ENCODE measurements at regions not wholly inside any gene's neighbourhood (a gene's known extent, or its start where the extent isn't known, plus 50 kb on each side); places are given as distances from the start of the nearest gene placed in this dataset.

GRCh38 chr5:4230786-4231641 is 635.4 kb downstream of the IRX1 start:
- POLR2A ChIA-PET = no interaction called here
- no peak for ATAC-seq
- Mint-ChIP-seq H3K4me3 (no peak overlapping the region), H3K27me3 (no peaks in the 10 kb centered on the region), H3K27ac (no peak overlapping the region), H3K36me3 (ENCODE audit: low read depth) (no peaks in the 10 kb centered on the region), H3K9me3 (ENCODE audit: low read depth) (peaks cover 17% of the 10 kb centered on the region), H3K4me1 (no peaks in the 10 kb centered on the region)
- no peak for DNase-seq
- CTCF ChIA-PET = no interaction called here
- intact Hi-C loops (cut with DNase I, micrococcal nuclease) = no loop called here

- intact Hi-C loops (cut with DNase I, micrococcal nuclease) = no loop called here
- Mint-ChIP-seq H3K4me1 (no peaks in the 10 kb centered on the region), H3K27me3 (no peaks in the 10 kb centered on the region), H3K36me3 (ENCODE audit: low read depth) (no peaks in the 10 kb centered on the region), H3K9me3 (ENCODE audit: low read depth) (peaks cover 17% of the 10 kb centered on the region), H3K4me3 (no peak overlapping the region), H3K27ac (no peak overlapping the region)
- ATAC-seq (no peak), DNase-seq (no peak)
- CTCF ChIA-PET = no interaction called here
- POLR2A ChIA-PET = no interaction called here
Observed at GRCh38 chr5:4232084-4232483, 636.5 kb downstream of the IRX1 start.

GRCh38 chr5:4233671-4234070 is 638.0 kb downstream of the IRX1 start:
- ATAC-seq (no peak), DNase-seq (no peak)
- Mint-ChIP-seq H3K9me3 (ENCODE audit: low read depth) (peaks cover 21% of the 10 kb centered on the region), H3K27me3 (no peaks in the 10 kb centered on the region), H3K36me3 (ENCODE audit: low read depth) (no peaks in the 10 kb centered on the region), H3K4me1 (no peaks in the 10 kb centered on the region), H3K4me3 (no peak overlapping the region), H3K27ac (no peak overlapping the region)
- ChIA-PET CTCF (no interaction called here), POLR2A (no interaction called here)
- intact Hi-C loops (cut with DNase I, micrococcal nuclease) = no loop called here

GRCh38 chr5:4243479-4244264 is 648.0 kb downstream of the IRX1 start:
- no peak overlapping the region for H3K4me3 Mint-ChIP-seq
- no peaks in the 10 kb centered on the region for H3K4me1 Mint-ChIP-seq
- H3K27me3 Mint-ChIP-seq = no peaks in the 10 kb centered on the region
- DNase-seq = no peak
- ChIA-PET CTCF (no interaction called here), POLR2A (no interaction called here)
- ATAC-seq = no peak
- no peak overlapping the region for H3K27ac Mint-ChIP-seq
- H3K36me3 Mint-ChIP-seq (ENCODE audit: low read depth) = no peaks in the 10 kb centered on the region
- intact Hi-C loops (cut with DNase I, micrococcal nuclease) = no loop called here
- peaks cover 3% of the 10 kb centered on the region for H3K9me3 Mint-ChIP-seq (ENCODE audit: low read depth)

DNA sequence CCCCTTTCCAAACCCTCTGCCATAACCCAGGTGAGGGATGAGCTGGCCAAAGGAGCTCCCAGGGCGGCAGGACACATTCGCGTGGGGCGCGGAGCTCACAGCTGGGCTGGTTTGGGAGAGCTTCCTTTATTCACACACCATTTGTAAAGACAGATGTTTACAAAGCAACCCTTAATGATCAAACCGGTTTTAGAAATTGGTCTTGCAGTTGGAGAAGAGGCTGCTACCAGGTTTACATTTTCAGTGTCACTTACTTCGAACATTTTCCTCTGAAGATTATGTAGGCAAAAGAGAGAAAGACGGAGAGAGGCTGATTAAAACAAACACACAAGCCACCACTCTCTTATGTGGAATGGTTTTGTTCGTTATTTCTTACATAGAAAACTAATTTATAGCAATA is 648.7 kb downstream of the IRX1 start:
- POLR2A ChIA-PET = no interaction called here
- Mint-ChIP-seq H3K4me1 (no peaks in the 10 kb centered on the region), H3K4me3 (no peak overlapping the region), H3K9me3 (ENCODE audit: low read depth) (no peaks in the 10 kb centered on the region), H3K36me3 (ENCODE audit: low read depth) (no peaks in the 10 kb centered on the region), H3K27ac (no peak overlapping the region), H3K27me3 (no peaks in the 10 kb centered on the region)
- intact Hi-C loops (cut with DNase I, micrococcal nuclease) = no loop called here
- CTCF ChIA-PET = no interaction called here
- DNase-seq = no peak
- no peak for ATAC-seq

DNA sequence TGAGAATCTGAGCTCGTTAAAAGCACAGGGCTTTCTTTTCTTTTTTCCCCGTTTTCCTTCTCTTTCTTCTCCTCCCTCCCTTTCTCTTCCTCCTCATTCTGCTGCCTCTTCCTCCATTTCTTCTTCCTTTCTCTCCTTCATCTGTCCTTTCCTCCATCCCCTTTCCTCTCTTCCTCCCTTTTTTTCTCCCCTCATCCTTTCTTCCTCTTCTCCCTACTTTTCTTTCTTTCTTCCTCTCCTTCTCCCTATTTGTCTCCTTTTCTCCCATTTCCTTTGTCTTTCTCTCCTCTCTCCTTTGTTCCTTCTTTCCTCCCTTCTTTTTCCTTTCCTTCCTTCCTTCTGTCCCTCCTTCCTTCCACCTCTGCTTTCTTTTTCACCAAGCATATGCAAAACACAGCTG is 649.4 kb downstream of the IRX1 start:
- POLR2A ChIA-PET = no interaction called here
- H3K27me3 Mint-ChIP-seq = no peaks in the 10 kb centered on the region
- no peaks in the 10 kb centered on the region for H3K9me3 Mint-ChIP-seq (ENCODE audit: low read depth)
- no peaks in the 10 kb centered on the region for H3K36me3 Mint-ChIP-seq (ENCODE audit: low read depth)
- H3K4me1 Mint-ChIP-seq = no peaks in the 10 kb centered on the region
- CTCF ChIA-PET = interaction anchor here (0.7 kb wide), 1 partner anchor 9 kb away, joined by 3 read pairs; no protein-coding TSS in a partner anchor
- DNase-seq = no peak
- intact Hi-C loops (cut with DNase I, micrococcal nuclease) = no loop called here
- H3K4me3 Mint-ChIP-seq = no peak overlapping the region
- no peak for ATAC-seq
- H3K27ac Mint-ChIP-seq = no peak overlapping the region

- no peak for DNase-seq
- Mint-ChIP-seq H3K27me3 (no peaks in the 10 kb centered on the region), H3K27ac (no peak overlapping the region), H3K36me3 (ENCODE audit: low read depth) (no peaks in the 10 kb centered on the region), H3K9me3 (ENCODE audit: low read depth) (no peaks in the 10 kb centered on the region), H3K4me3 (no peak overlapping the region), H3K4me1 (no peaks in the 10 kb centered on the region)
- intact Hi-C loops (cut with DNase I, micrococcal nuclease) = no loop called here
- no peak for ATAC-seq
- POLR2A ChIA-PET = no interaction called here
- CTCF ChIA-PET = interaction anchor here (0.7 kb wide), 1 partner anchor 10 kb away, joined by 3 read pairs; no protein-coding TSS in a partner anchor
Observed at GRCh38 chr5:4245511-4245910, 649.9 kb downstream of the IRX1 start.

- H3K36me3 Mint-ChIP-seq (ENCODE audit: low read depth) = no peaks in the 10 kb centered on the region
- ChIA-PET CTCF (no interaction called here), POLR2A (no interaction called here)
- no peaks in the 10 kb centered on the region for H3K27me3 Mint-ChIP-seq
- H3K9me3 Mint-ChIP-seq (ENCODE audit: low read depth) = no peaks in the 10 kb centered on the region
- DNase-seq (no peak), ATAC-seq (no peak)
- no peak overlapping the region for H3K4me3 Mint-ChIP-seq
- intact Hi-C loops (cut with DNase I, micrococcal nuclease) = no loop called here
- H3K27ac Mint-ChIP-seq = no peak overlapping the region
- no peaks in the 10 kb centered on the region for H3K4me1 Mint-ChIP-seq
Observed at GRCh38 chr5:4246447-4246846, 650.8 kb downstream of the IRX1 start.

- H3K4me1 Mint-ChIP-seq = no peaks in the 10 kb centered on the region
- POLR2A ChIA-PET = no interaction called here
- ATAC-seq (no peak), DNase-seq (no peak)
- intact Hi-C loops (cut with DNase I, micrococcal nuclease) = no loop called here
- H3K27me3 Mint-ChIP-seq = no peaks in the 10 kb centered on the region
- no peak overlapping the region for H3K27ac Mint-ChIP-seq
- no peaks in the 10 kb centered on the region for H3K36me3 Mint-ChIP-seq (ENCODE audit: low read depth)
- H3K9me3 Mint-ChIP-seq (ENCODE audit: low read depth) = peaks cover 3% of the 10 kb centered on the region
- CTCF ChIA-PET = no interaction called here
- no peak overlapping the region for H3K4me3 Mint-ChIP-seq
Observed at GRCh38 chr5:4250254-4250653, 654.6 kb downstream of the IRX1 start.

DNA sequence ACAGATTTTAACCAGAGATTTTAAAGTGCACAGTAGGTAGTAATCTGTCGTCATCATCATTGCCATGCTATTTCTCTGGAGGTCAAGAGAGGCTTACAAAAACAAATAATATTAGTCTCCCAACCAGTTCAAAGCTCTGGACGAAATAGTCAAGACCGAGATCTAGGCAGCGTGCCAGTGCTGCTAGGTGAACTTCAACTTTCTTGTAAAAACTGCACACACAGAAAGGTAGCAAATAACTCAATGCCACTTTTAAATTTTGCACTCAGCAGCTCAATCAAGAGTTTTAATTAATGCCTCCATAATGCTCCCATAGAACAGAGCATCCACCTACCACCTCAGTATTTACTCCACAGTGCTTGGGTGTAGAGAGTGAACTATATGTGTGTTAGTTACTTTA is 656.8 kb downstream of the IRX1 start:
- CTCF ChIA-PET = no interaction called here
- peaks cover 3% of the 10 kb centered on the region for H3K9me3 Mint-ChIP-seq (ENCODE audit: low read depth)
- DNase-seq (no peak), ATAC-seq (no peak)
- intact Hi-C loops (cut with DNase I, micrococcal nuclease) = no loop called here
- no peak overlapping the region for H3K4me3 Mint-ChIP-seq
- H3K27ac Mint-ChIP-seq = no peak overlapping the region
- H3K27me3 Mint-ChIP-seq = no peaks in the 10 kb centered on the region
- no peaks in the 10 kb centered on the region for H3K36me3 Mint-ChIP-seq (ENCODE audit: low read depth)
- POLR2A ChIA-PET = no interaction called here
- no peaks in the 10 kb centered on the region for H3K4me1 Mint-ChIP-seq

DNA sequence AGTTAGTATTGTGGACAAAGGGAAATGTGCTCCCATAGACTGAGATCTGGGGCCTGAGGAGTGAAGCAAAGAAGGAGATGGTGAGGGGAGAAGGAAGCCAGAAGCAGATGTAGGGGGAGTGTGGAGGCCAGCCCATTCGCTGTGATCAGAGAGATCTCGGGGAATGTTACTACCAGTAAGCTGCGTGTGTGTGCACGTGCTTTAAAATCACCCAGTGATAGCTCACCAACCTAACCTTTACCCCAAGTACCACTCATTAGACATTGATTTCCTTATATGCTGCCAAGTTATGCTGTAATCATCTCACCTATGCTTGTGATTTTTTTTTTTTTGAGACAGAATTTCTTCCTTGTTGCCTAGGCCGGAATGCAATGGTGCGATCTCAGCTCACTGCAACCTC is 659.1 kb downstream of the IRX1 start:
- H3K4me3 Mint-ChIP-seq = no peak overlapping the region
- H3K4me1 Mint-ChIP-seq = no peaks in the 10 kb centered on the region
- H3K36me3 Mint-ChIP-seq (ENCODE audit: low read depth) = no peaks in the 10 kb centered on the region
- CTCF ChIA-PET = no interaction called here
- no peak overlapping the region for H3K27ac Mint-ChIP-seq
- peaks cover 3% of the 10 kb centered on the region for H3K9me3 Mint-ChIP-seq (ENCODE audit: low read depth)
- no peak for ATAC-seq
- POLR2A ChIA-PET = no interaction called here
- no peak for DNase-seq
- intact Hi-C loops (cut with DNase I, micrococcal nuclease) = no loop called here
- H3K27me3 Mint-ChIP-seq = no peaks in the 10 kb centered on the region

GRCh38 chr5:4255441-4255840 is 659.8 kb downstream of the IRX1 start:
- intact Hi-C loops (cut with DNase I, micrococcal nuclease) = no loop called here
- H3K36me3 Mint-ChIP-seq (ENCODE audit: low read depth) = no peaks in the 10 kb centered on the region
- no peak overlapping the region for H3K27ac Mint-ChIP-seq
- H3K27me3 Mint-ChIP-seq = no peaks in the 10 kb centered on the region
- ATAC-seq (no peak), DNase-seq (no peak)
- no peak overlapping the region for H3K4me3 Mint-ChIP-seq
- CTCF ChIA-PET = no interaction called here
- POLR2A ChIA-PET = no interaction called here
- no peaks in the 10 kb centered on the region for H3K4me1 Mint-ChIP-seq
- H3K9me3 Mint-ChIP-seq (ENCODE audit: low read depth) = peaks cover 3% of the 10 kb centered on the region

Measured in activated CD4-positive, alpha-beta T cell treated with anti-CD3 and anti-CD28 coated beads for 36 hours (primary cell).